GM12891 (cell line): ENCODE measurements at regions not wholly inside any gene's neighbourhood (a gene's known extent, or its start where the extent isn't known, plus 50 kb on each side); places are given as distances from the start of the nearest gene placed in this dataset.

Source experiments
- POLR2A ChIP-seq: IDR thresholded peaks from 2 replicates; pipeline ENCODE4 v1.6.1; 2011; ENCODE audit warnings: low read depth, low read length, control low read depth
- POLR2AphosphoS5 ChIP-seq: IDR thresholded peaks from 2 replicates; pipeline ENCODE4 v1.6.1; 2011; ENCODE audit warnings: low read depth, low read length, control low read depth

GRCh38 chr15:60219866-60220265 lies 177.9 kb downstream of the ANXA2 start:
- TF ChIP-seq POLR2AphosphoS5 = no peak
- TF ChIP-seq POLR2A = no peak
